Keratinocyte (primary cell): ENCODE measurements at regions not wholly inside any gene's neighbourhood (a gene's known extent, or its start where the extent isn't known, plus 50 kb on each side); places are given as distances from the start of the nearest gene placed in this dataset.

Experiments used
- CTCF ChIP-seq, 3 experiments: IDR thresholded peaks in 1 of 3; conservative IDR thresholded peaks in 1 of 3; optimal IDR thresholded peaks in 1 of 3; 2 replicates in 2 of 3; 3 replicates in 1 of 3; pipeline versions ENCODE3 to v1.5.1; 2011; ENCODE audit warnings: low read length in 3 of 3, mild to moderate bottlenecking in 3 of 3, moderate library complexity in 2 of 3, control low read depth in 1 of 3, inconsistent platforms in 1 of 3; ENCODE audit not compliant: insufficient read depth in 2 of 3; ENCODE audit errors: extremely low read depth in 1 of 3
- EZH2 ChIP-seq: IDR thresholded peaks from one replicate; pipeline ENCODE4 v1.6.1; 2012; ENCODE audit warnings: inconsistent platforms, mild to moderate bottlenecking, low read length, moderate library complexity

DNA sequence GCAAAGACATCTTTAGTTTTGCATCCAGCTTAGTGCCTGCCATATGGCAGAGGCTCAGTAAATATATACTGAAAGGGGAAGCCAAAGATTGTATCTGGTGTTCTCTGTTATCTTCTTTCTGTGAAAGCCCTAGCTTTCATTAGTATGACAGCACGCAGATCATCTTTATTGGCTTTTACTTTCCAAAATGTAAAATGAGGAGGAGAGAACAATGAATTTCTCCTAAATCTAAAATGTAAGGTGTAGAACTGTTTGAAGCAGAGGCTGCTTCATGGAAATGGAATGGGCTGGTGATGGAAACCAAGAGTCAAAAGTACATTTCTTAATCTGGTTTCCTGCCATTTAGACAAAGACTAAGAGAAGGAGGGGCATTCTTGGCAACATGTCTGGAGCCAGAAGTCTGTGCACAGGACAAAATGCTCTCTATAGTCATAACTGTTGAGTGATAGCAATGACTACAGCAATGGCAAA is 1029.9 kb upstream of the PIK3C3 start:
- TF ChIP-seq CTCF (optimal IDR thresholded peaks at IDR 0.05 in 1 of 3, IDR thresholded peaks at IDR 0.05 in 1 of 3, conservative IDR thresholded peaks at IDR 0.05 in 1 of 3; ENCODE audit: extremely low read depth in 1 of 3, insufficient read depth in 2 of 3, low read length in 3 of 3) (no peak), EZH2 (no peak)
